ENCODE measurements at regions not wholly inside any gene's neighbourhood (a gene's known extent, or its start where the extent isn't known, plus 50 kb on each side); places are given as distances from the start of the nearest gene placed in this dataset.

GRCh38 chr13:64028551-64028950, 2612.9 kb upstream of the PCDH20 start:
- Histone ChIP-seq H3K9me3 (ENCODE audit: control insufficient read depth, low read length) (no peaks in the 10 kb centered on the region), H3K27me3 (replicated peaks; ENCODE audit: control insufficient read depth, insufficient read depth, low read length, poor library complexity, severe bottlenecking) (no peaks in the 10 kb centered on the region), H3K4me1 (ENCODE audit: control insufficient read depth, insufficient read depth, low read length, poor library complexity, severe bottlenecking) (no peaks in the 10 kb centered on the region), H3K27ac (ENCODE audit: insufficient read depth, low read length, poor library complexity, severe bottlenecking) (no peak overlapping the region), H3K36me3 (ENCODE audit: control insufficient read depth, insufficient read depth, low read length) (no peaks in the 10 kb centered on the region), H3K4me3 (ENCODE audit: insufficient read depth, low read depth, low read length, poor library complexity, severe bottlenecking) (no peak overlapping the region)
- no peak for DNase-seq

- H3K27ac ChIP-seq (ENCODE audit: insufficient read depth, low read length, poor library complexity, severe bottlenecking) = no peak overlapping the region
- H3K27me3 ChIP-seq (replicated peaks; ENCODE audit: control insufficient read depth, insufficient read depth, low read length, poor library complexity, severe bottlenecking) = no peaks in the 10 kb centered on the region
- DNase-seq = no peak
- H3K9me3 ChIP-seq (ENCODE audit: control insufficient read depth, low read length) = no peaks in the 10 kb centered on the region
- H3K36me3 ChIP-seq (ENCODE audit: control insufficient read depth, insufficient read depth, low read length) = no peaks in the 10 kb centered on the region
- H3K4me3 ChIP-seq (ENCODE audit: insufficient read depth, low read depth, low read length, poor library complexity, severe bottlenecking) = no peak overlapping the region
- H3K4me1 ChIP-seq (ENCODE audit: control insufficient read depth, insufficient read depth, low read length, poor library complexity, severe bottlenecking) = no peaks in the 10 kb centered on the region
Observed at GRCh38 chr13:64020126-64020525, 2604.5 kb upstream of the PCDH20 start.

- DNase-seq = no peak
- no peaks in the 10 kb centered on the region for H3K4me1 ChIP-seq (ENCODE audit: control insufficient read depth, insufficient read depth, low read length, poor library complexity, severe bottlenecking)
- no peak overlapping the region for H3K4me3 ChIP-seq (ENCODE audit: insufficient read depth, low read depth, low read length, poor library complexity, severe bottlenecking)
- no peak overlapping the region for H3K27ac ChIP-seq (ENCODE audit: insufficient read depth, low read length, poor library complexity, severe bottlenecking)
- H3K27me3 ChIP-seq (replicated peaks; ENCODE audit: control insufficient read depth, insufficient read depth, low read length, poor library complexity, severe bottlenecking) = no peaks in the 10 kb centered on the region
- no peaks in the 10 kb centered on the region for H3K9me3 ChIP-seq (ENCODE audit: control insufficient read depth, low read length)
- H3K36me3 ChIP-seq (ENCODE audit: control insufficient read depth, insufficient read depth, low read length) = no peaks in the 10 kb centered on the region
Observed at GRCh38 chr13:64007339-64007738, 2591.7 kb upstream of the PCDH20 start.

GRCh38 chr13:64000321-64000720, 2584.7 kb upstream of the PCDH20 start:
- no peaks in the 10 kb centered on the region for H3K36me3 ChIP-seq (ENCODE audit: control insufficient read depth, insufficient read depth, low read length)
- DNase-seq = no peak
- no peaks in the 10 kb centered on the region for H3K4me1 ChIP-seq (ENCODE audit: control insufficient read depth, insufficient read depth, low read length, poor library complexity, severe bottlenecking)
- H3K4me3 ChIP-seq (ENCODE audit: insufficient read depth, low read depth, low read length, poor library complexity, severe bottlenecking) = no peak overlapping the region
- H3K27ac ChIP-seq (ENCODE audit: insufficient read depth, low read length, poor library complexity, severe bottlenecking) = no peak overlapping the region
- H3K27me3 ChIP-seq (replicated peaks; ENCODE audit: control insufficient read depth, insufficient read depth, low read length, poor library complexity, severe bottlenecking) = no peaks in the 10 kb centered on the region
- H3K9me3 ChIP-seq (ENCODE audit: control insufficient read depth, low read length) = no peaks in the 10 kb centered on the region

- no peaks in the 10 kb centered on the region for H3K27me3 ChIP-seq (replicated peaks; ENCODE audit: control insufficient read depth, insufficient read depth, low read length, poor library complexity, severe bottlenecking)
- no peaks in the 10 kb centered on the region for H3K9me3 ChIP-seq (ENCODE audit: control insufficient read depth, low read length)
- H3K27ac ChIP-seq (ENCODE audit: insufficient read depth, low read length, poor library complexity, severe bottlenecking) = no peak overlapping the region
- DNase-seq = no peak
- no peak overlapping the region for H3K4me3 ChIP-seq (ENCODE audit: insufficient read depth, low read depth, low read length, poor library complexity, severe bottlenecking)
- no peaks in the 10 kb centered on the region for H3K36me3 ChIP-seq (ENCODE audit: control insufficient read depth, insufficient read depth, low read length)
- H3K4me1 ChIP-seq (ENCODE audit: control insufficient read depth, insufficient read depth, low read length, poor library complexity, severe bottlenecking) = no peaks in the 10 kb centered on the region
Observed at GRCh38 chr13:63999614-64000305, 2584.1 kb upstream of the PCDH20 start.

GRCh38 chr13:63983366-63983765, 2567.7 kb upstream of the PCDH20 start:
- DNase-seq = no peak
- Histone ChIP-seq H3K36me3 (ENCODE audit: control insufficient read depth, insufficient read depth, low read length) (no peaks in the 10 kb centered on the region), H3K4me3 (ENCODE audit: insufficient read depth, low read depth, low read length, poor library complexity, severe bottlenecking) (no peak overlapping the region), H3K27me3 (replicated peaks; ENCODE audit: control insufficient read depth, insufficient read depth, low read length, poor library complexity, severe bottlenecking) (no peaks in the 10 kb centered on the region), H3K4me1 (ENCODE audit: control insufficient read depth, insufficient read depth, low read length, poor library complexity, severe bottlenecking) (no peaks in the 10 kb centered on the region), H3K27ac (ENCODE audit: insufficient read depth, low read length, poor library complexity, severe bottlenecking) (no peak overlapping the region), H3K9me3 (ENCODE audit: control insufficient read depth, low read length) (no peaks in the 10 kb centered on the region)

- no peak overlapping the region for H3K27ac ChIP-seq (ENCODE audit: insufficient read depth, low read length, poor library complexity, severe bottlenecking)
- H3K4me3 ChIP-seq (ENCODE audit: insufficient read depth, low read depth, low read length, poor library complexity, severe bottlenecking) = no peak overlapping the region
- no peaks in the 10 kb centered on the region for H3K4me1 ChIP-seq (ENCODE audit: control insufficient read depth, insufficient read depth, low read length, poor library complexity, severe bottlenecking)
- no peaks in the 10 kb centered on the region for H3K9me3 ChIP-seq (ENCODE audit: control insufficient read depth, low read length)
- DNase-seq = no peak
- no peaks in the 10 kb centered on the region for H3K36me3 ChIP-seq (ENCODE audit: control insufficient read depth, insufficient read depth, low read length)
- H3K27me3 ChIP-seq (replicated peaks; ENCODE audit: control insufficient read depth, insufficient read depth, low read length, poor library complexity, severe bottlenecking) = no peaks in the 10 kb centered on the region
Observed at GRCh38 chr13:63979951-63980350, 2564.3 kb upstream of the PCDH20 start.

- H3K36me3 ChIP-seq (ENCODE audit: control insufficient read depth, insufficient read depth, low read length) = no peaks in the 10 kb centered on the region
- no peaks in the 10 kb centered on the region for H3K27me3 ChIP-seq (replicated peaks; ENCODE audit: control insufficient read depth, insufficient read depth, low read length, poor library complexity, severe bottlenecking)
- H3K4me3 ChIP-seq (ENCODE audit: insufficient read depth, low read depth, low read length, poor library complexity, severe bottlenecking) = no peak overlapping the region
- no peaks in the 10 kb centered on the region for H3K9me3 ChIP-seq (ENCODE audit: control insufficient read depth, low read length)
- no peak for DNase-seq
- H3K27ac ChIP-seq (ENCODE audit: insufficient read depth, low read length, poor library complexity, severe bottlenecking) = no peak overlapping the region
- H3K4me1 ChIP-seq (ENCODE audit: control insufficient read depth, insufficient read depth, low read length, poor library complexity, severe bottlenecking) = no peaks in the 10 kb centered on the region
Observed at GRCh38 chr13:63972328-63972727, 2556.7 kb upstream of the PCDH20 start.

GRCh38 chr13:63954683-63955082, 2539.0 kb upstream of the PCDH20 start:
- Histone ChIP-seq H3K27ac (ENCODE audit: insufficient read depth, low read length, poor library complexity, severe bottlenecking) (no peak overlapping the region), H3K27me3 (replicated peaks; ENCODE audit: control insufficient read depth, insufficient read depth, low read length, poor library complexity, severe bottlenecking) (no peaks in the 10 kb centered on the region), H3K4me1 (ENCODE audit: control insufficient read depth, insufficient read depth, low read length, poor library complexity, severe bottlenecking) (no peaks in the 10 kb centered on the region), H3K9me3 (ENCODE audit: control insufficient read depth, low read length) (no peaks in the 10 kb centered on the region), H3K36me3 (ENCODE audit: control insufficient read depth, insufficient read depth, low read length) (no peaks in the 10 kb centered on the region), H3K4me3 (ENCODE audit: insufficient read depth, low read depth, low read length, poor library complexity, severe bottlenecking) (no peak overlapping the region)
- no peak for DNase-seq

- Histone ChIP-seq H3K4me1 (ENCODE audit: control insufficient read depth, insufficient read depth, low read length, poor library complexity, severe bottlenecking) (no peaks in the 10 kb centered on the region), H3K9me3 (ENCODE audit: control insufficient read depth, low read length) (no peaks in the 10 kb centered on the region), H3K27me3 (replicated peaks; ENCODE audit: control insufficient read depth, insufficient read depth, low read length, poor library complexity, severe bottlenecking) (no peaks in the 10 kb centered on the region), H3K27ac (ENCODE audit: insufficient read depth, low read length, poor library complexity, severe bottlenecking) (no peak overlapping the region), H3K36me3 (ENCODE audit: control insufficient read depth, insufficient read depth, low read length) (no peaks in the 10 kb centered on the region), H3K4me3 (ENCODE audit: insufficient read depth, low read depth, low read length, poor library complexity, severe bottlenecking) (no peak overlapping the region)
- no peak for DNase-seq
Observed at GRCh38 chr13:63948045-63948444, 2532.4 kb upstream of the PCDH20 start.

Measured in effector memory CD4-positive, alpha-beta T cell (primary cell).